Erythroblast (primary cell): ENCODE measurements at regions not wholly inside any gene's neighbourhood (a gene's known extent, or its start where the extent isn't known, plus 50 kb on each side); places are given as distances from the start of the nearest gene placed in this dataset.

ENCODE experiments used
- GATA1 ChIP-seq: IDR thresholded peaks from 2 replicates; pipeline ENCODE4 v1.6.1; 2011; ENCODE audit warnings: low read depth, mild to moderate bottlenecking, control low read depth, low read length, moderate library complexity
- POLR2A ChIP-seq: IDR thresholded peaks from 2 replicates; pipeline ENCODE4 v1.6.1; 2011; ENCODE audit warnings: mild to moderate bottlenecking, low read length

- TF ChIP-seq POLR2A (no peak), GATA1 (no peak)
Observed at GRCh38 chr2:192578780-192579179, 384.0 kb upstream of the TMEFF2 start.
